AG04449 (cell line): ENCODE measurements at regions not wholly inside any gene's neighbourhood (a gene's known extent, or its start where the extent isn't known, plus 50 kb on each side); places are given as distances from the start of the nearest gene placed in this dataset.

ENCODE experiments used
- CTCF ChIA-PET: fragments of 350-600 bp; formaldehyde crosslinking; extraction: SDS; loops from one replicate; lab custom pipeline; 2021; ENCODE audit warnings: antibody characterized with exemption; lab: Yijun Ruan, JAX
- POLR2A ChIA-PET: fragments of 400-600, 350-600 bp; formaldehyde crosslinking; extraction: SDS; loops from one replicate; lab custom pipeline; 2020; ENCODE audit warnings: antibody characterized with exemption, inconsistent platforms; lab: Yijun Ruan, JAX
- DNase-seq: peaks from one replicate; pipeline ENCODE4 v3.0.0-alpha.2; 2010; ENCODE audit warnings: low read depth, low spot score
- H3K4me3 ChIP-seq: 2 replicates; pipeline ENCODE4 v1.5.1; 2011; ENCODE audit warnings: low read depth, mild to moderate bottlenecking, control low read depth, low read length
- TF ChIP-seq, protein P1 (sequence below): IDR thresholded peaks from one replicate; pipeline ENCODE4 v1.5.1; 2011; ENCODE audit warnings: mild to moderate bottlenecking, moderate library complexity, low read length, control low read depth, inconsistent platforms; ENCODE audit not compliant: insufficient read depth; ENCODE audit errors: missing control alignments

- CTCF ChIA-PET, result no interaction called here
- TF ChIP-seq, protein P1, sequence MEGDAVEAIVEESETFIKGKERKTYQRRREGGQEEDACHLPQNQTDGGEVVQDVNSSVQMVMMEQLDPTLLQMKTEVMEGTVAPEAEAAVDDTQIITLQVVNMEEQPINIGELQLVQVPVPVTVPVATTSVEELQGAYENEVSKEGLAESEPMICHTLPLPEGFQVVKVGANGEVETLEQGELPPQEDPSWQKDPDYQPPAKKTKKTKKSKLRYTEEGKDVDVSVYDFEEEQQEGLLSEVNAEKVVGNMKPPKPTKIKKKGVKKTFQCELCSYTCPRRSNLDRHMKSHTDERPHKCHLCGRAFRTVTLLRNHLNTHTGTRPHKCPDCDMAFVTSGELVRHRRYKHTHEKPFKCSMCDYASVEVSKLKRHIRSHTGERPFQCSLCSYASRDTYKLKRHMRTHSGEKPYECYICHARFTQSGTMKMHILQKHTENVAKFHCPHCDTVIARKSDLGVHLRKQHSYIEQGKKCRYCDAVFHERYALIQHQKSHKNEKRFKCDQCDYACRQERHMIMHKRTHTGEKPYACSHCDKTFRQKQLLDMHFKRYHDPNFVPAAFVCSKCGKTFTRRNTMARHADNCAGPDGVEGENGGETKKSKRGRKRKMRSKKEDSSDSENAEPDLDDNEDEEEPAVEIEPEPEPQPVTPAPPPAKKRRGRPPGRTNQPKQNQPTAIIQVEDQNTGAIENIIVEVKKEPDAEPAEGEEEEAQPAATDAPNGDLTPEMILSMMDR, result no peak
- POLR2A ChIA-PET, result no interaction called here
- no peak overlapping the region for H3K4me3 ChIP-seq
- no peak for DNase-seq
Observed at GRCh38 chr14:45434221-45434620, 181.2 kb upstream of the MIS18BP1 start.

GRCh38 chr14:45426685-45427282 is 173.8 kb upstream of the MIS18BP1 start:
- CTCF ChIA-PET, result no interaction called here
- POLR2A ChIA-PET, result no interaction called here
- TF ChIP-seq, protein P1, result peak; percentile 17
- DNase-seq, result no peak
- H3K4me3 ChIP-seq, result no peak overlapping the region

DNA sequence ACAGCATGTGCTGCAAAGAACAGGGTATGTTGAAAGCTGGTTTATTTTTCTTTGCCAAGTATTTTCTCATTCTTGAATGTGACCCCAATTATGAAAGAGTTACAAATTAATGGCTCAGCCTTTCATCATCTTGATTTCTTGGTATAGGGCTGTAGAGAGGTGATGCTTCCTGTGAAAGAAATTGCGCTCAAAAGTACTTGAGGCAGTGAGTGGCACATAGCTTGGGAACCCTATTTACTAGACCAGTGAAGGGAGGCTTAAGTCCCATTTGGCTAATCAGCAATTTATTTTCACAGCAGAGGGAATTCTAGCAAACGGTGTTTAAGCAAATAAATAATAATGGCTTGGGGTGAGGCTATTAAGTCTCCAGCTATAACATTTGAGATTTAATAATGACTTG is 153.9 kb upstream of the MIS18BP1 start:
- DNase-seq, result no peak
- POLR2A ChIA-PET, result no interaction called here
- TF ChIP-seq, protein P1, result no peak
- no peak overlapping the region for H3K4me3 ChIP-seq
- CTCF ChIA-PET, result no interaction called here

DNA sequence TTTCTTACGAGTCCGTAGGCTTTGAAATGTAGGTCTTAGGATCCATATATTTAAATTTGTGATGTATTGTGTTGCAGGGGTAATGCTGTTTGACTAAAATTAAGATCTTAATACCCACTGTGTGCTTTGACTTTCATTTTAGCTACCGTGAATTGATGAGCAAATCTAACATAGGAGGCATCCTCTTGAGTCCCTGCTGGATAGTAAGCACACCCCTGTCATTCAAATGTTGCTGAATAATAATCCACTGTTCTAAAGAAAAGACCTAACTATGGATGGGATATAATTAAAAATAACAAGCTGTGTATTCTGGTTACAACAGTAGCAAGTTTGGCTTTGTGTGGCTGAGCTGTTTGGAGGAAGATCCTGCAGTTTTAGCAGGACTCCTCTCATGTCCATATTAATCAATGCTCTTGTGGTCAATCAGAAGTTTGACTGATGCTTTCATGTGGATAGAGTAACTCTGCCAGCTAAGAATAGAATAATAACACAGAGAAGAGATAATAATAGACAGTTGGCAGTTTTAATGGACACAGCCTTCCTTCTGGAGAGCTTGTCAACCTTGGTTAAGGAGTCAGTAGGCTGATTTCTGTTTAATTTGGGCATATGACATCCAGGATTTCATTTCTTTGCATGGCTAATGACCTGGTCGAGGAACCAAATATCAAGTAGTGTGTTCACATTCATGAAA is 148.1 kb upstream of the MIS18BP1 start:
- no peak for DNase-seq
- CTCF ChIA-PET, result no interaction called here
- POLR2A ChIA-PET, result no interaction called here
- H3K4me3 ChIP-seq, result no peak overlapping the region
- TF ChIP-seq, protein P1, result no peak

- ChIA-PET CTCF (no interaction called here), POLR2A (no interaction called here)
- H3K4me3 ChIP-seq, result no peak overlapping the region
- DNase-seq, result no peak
- TF ChIP-seq, protein P1, result no peak
Observed at GRCh38 chr14:45400509-45400908, 147.5 kb upstream of the MIS18BP1 start.

- ChIA-PET POLR2A (no interaction called here), CTCF (no interaction called here)
- TF ChIP-seq, protein P1, result no peak
- DNase-seq, result no peak
- no peak overlapping the region for H3K4me3 ChIP-seq
Observed at GRCh38 chr14:45381091-45381490, 128.1 kb upstream of the MIS18BP1 start.
